KOPT-K1 (cell line): ENCODE measurements at regions not wholly inside any gene's neighbourhood (a gene's known extent, or its start where the extent isn't known, plus 50 kb on each side); places are given as distances from the start of the nearest gene placed in this dataset.
"Not testable (repeated sequence)": the region's sequence is repeated elsewhere in the genome, so short reads cannot be mapped to it uniquely, and the experiment has no call there.

Source experiments
- H3K27ac ChIP-seq: fragments of 200-600 bp; sonication (generic); 2 replicates; pipeline ENCODE4 v1.5.1; 2016; ENCODE audit warnings: antibody characterized with exemption, mild to moderate bottlenecking, low read depth, low read length; ENCODE audit not compliant: poor library complexity, severe bottlenecking
- H3K36me3 ChIP-seq: fragments of 200-600 bp; sonication (generic); 2 replicates; pipeline ENCODE4 v1.5.1; 2017; ENCODE audit warnings: antibody characterized with exemption, mild to moderate bottlenecking, low read length, moderate library complexity; ENCODE audit not compliant: insufficient read depth
- H3K9me3 ChIP-seq: fragments of 200-600 bp; sonication (generic); 2 replicates; pipeline ENCODE4 v1.5.1; 2017; ENCODE audit warnings: antibody characterized with exemption, low read length, mild to moderate bottlenecking; ENCODE audit not compliant: insufficient read depth, poor library complexity, severe bottlenecking

- Histone ChIP-seq H3K9me3 (no peaks in the 10 kb centered on the region), H3K36me3 (no peaks in the 10 kb centered on the region), H3K27ac (peak overlapping the region; percentile 91)
Observed at GRCh38 chr21:43287795-43288755, 119.3 kb downstream of the CRYAA start.

- Histone ChIP-seq H3K36me3 (no peaks in the 10 kb centered on the region), H3K27ac (peak overlapping the region; percentile 91), H3K9me3 (no peaks in the 10 kb centered on the region)
Observed at GRCh38 chr21:43287111-43287760, 118.4 kb downstream of the CRYAA start.

- no peaks in the 10 kb centered on the region for H3K36me3 ChIP-seq
- H3K27ac ChIP-seq, result peak overlapping the region; percentile 91
- no peaks in the 10 kb centered on the region for H3K9me3 ChIP-seq
Observed at GRCh38 chr21:43286196-43286595, 117.4 kb downstream of the CRYAA start.

GRCh38 chr21:43284700-43285099 lies 115.9 kb downstream of the CRYAA start:
- Histone ChIP-seq H3K36me3 (no peaks in the 10 kb centered on the region), H3K9me3 (no peaks in the 10 kb centered on the region), H3K27ac (no peak overlapping the region)

- no peak overlapping the region for H3K27ac ChIP-seq
- H3K36me3 ChIP-seq, result no peaks in the 10 kb centered on the region
- H3K9me3 ChIP-seq, result no peaks in the 10 kb centered on the region
Observed at GRCh38 chr21:43284238-43284637, 115.4 kb downstream of the CRYAA start.

GRCh38 chr21:43283925-43284221 lies 115.1 kb downstream of the CRYAA start:
- H3K9me3 ChIP-seq, H3K36me3 ChIP-seq, H3K27ac ChIP-seq: not testable (repeated sequence)

- Histone ChIP-seq H3K9me3 (no peaks in the 10 kb centered on the region), H3K27ac (no peak overlapping the region), H3K36me3 (no peaks in the 10 kb centered on the region)
Observed at GRCh38 chr21:43283136-43283924, 114.5 kb downstream of the CRYAA start.

GRCh38 chr21:43282358-43283120 lies 113.7 kb downstream of the CRYAA start:
- Histone ChIP-seq H3K9me3 (no peaks in the 10 kb centered on the region), H3K27ac (no peak overlapping the region), H3K36me3 (no peaks in the 10 kb centered on the region)

- Histone ChIP-seq H3K36me3 (no peaks in the 10 kb centered on the region), H3K9me3 (no peaks in the 10 kb centered on the region), H3K27ac (no peak overlapping the region)
Observed at GRCh38 chr21:43281661-43282357, 113.0 kb downstream of the CRYAA start.

- no peaks in the 10 kb centered on the region for H3K36me3 ChIP-seq
- no peak overlapping the region for H3K27ac ChIP-seq
- no peaks in the 10 kb centered on the region for H3K9me3 ChIP-seq
Observed at GRCh38 chr21:43280949-43281633, 112.3 kb downstream of the CRYAA start.

- no peak overlapping the region for H3K27ac ChIP-seq
- no peaks in the 10 kb centered on the region for H3K36me3 ChIP-seq
- no peaks in the 10 kb centered on the region for H3K9me3 ChIP-seq
Observed at GRCh38 chr21:43279578-43279894, 110.7 kb downstream of the CRYAA start.

GRCh38 chr21:43278766-43279577 lies 110.2 kb downstream of the CRYAA start:
- H3K36me3 ChIP-seq, result no peaks in the 10 kb centered on the region
- H3K27ac ChIP-seq, result no peak overlapping the region
- no peaks in the 10 kb centered on the region for H3K9me3 ChIP-seq

GRCh38 chr21:43278359-43278758 lies 109.6 kb downstream of the CRYAA start:
- no peak overlapping the region for H3K27ac ChIP-seq
- no peaks in the 10 kb centered on the region for H3K36me3 ChIP-seq
- H3K9me3 ChIP-seq, result no peaks in the 10 kb centered on the region
